ENCODE measurements at regions not wholly inside any gene's neighbourhood (a gene's known extent, or its start where the extent isn't known, plus 50 kb on each side); places are given as distances from the start of the nearest gene placed in this dataset.

DNA sequence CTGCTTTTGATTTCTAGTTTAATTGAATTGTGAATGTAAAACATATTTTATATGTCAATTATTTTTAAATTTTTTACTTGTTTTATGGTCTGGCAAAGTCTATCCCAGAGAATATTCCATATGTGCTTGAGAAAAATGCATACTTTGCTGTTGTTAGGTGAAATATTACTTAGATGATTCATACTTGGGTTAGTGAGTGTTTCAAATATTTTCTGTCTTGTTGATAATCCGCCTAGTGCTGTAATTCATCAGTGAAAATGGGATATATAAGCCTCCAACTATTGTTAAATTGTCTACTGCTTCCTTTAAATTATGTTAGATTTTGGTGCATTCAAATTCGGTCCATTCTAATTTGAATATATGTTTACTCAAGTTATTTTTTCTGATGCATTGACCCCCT, 395.5 kb downstream of the LRFN5 start (continued):
- TF ChIP-seq, protein P1, sequence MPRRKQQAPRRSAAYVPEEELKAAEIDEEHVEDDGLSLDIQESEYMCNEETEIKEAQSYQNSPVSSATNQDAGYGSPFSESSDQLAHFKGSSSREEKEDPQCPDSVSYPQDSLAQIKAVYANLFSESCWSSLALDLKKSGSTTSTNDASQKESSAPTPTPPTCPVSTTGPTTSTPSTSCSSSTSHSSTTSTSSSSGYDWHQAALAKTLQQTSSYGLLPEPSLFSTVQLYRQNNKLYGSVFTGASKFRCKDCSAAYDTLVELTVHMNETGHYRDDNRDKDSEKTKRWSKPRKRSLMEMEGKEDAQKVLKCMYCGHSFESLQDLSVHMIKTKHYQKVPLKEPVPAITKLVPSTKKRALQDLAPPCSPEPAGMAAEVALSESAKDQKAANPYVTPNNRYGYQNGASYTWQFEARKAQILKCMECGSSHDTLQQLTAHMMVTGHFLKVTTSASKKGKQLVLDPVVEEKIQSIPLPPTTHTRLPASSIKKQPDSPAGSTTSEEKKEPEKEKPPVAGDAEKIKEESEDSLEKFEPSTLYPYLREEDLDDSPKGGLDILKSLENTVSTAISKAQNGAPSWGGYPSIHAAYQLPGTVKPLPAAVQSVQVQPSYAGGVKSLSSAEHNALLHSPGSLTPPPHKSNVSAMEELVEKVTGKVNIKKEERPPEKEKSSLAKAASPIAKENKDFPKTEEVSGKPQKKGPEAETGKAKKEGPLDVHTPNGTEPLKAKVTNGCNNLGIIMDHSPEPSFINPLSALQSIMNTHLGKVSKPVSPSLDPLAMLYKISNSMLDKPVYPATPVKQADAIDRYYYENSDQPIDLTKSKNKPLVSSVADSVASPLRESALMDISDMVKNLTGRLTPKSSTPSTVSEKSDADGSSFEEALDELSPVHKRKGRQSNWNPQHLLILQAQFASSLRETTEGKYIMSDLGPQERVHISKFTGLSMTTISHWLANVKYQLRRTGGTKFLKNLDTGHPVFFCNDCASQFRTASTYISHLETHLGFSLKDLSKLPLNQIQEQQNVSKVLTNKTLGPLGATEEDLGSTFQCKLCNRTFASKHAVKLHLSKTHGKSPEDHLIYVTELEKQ (tag by site-specific recombination; IDR thresholded peaks at IDR 0.05; ENCODE audit: borderline replicate concordance), result no peak
- TF ChIP-seq ZNF426 (tag by site-specific recombination; IDR thresholded peaks at IDR 0.05) (no peak), ZNF777 (tag by site-specific recombination; IDR thresholded peaks at IDR 0.05; ENCODE audit: borderline replicate concordance) (no peak), ZEB2 (tag by site-specific recombination; IDR thresholded peaks at IDR 0.05) (no peak)
- TF ChIP-seq, protein P2, sequence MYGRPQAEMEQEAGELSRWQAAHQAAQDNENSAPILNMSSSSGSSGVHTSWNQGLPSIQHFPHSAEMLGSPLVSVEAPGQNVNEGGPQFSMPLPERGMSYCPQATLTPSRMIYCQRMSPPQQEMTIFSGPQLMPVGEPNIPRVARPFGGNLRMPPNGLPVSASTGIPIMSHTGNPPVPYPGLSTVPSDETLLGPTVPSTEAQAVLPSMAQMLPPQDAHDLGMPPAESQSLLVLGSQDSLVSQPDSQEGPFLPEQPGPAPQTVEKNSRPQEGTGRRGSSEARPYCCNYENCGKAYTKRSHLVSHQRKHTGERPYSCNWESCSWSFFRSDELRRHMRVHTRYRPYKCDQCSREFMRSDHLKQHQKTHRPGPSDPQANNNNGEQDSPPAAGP (tag by site-specific recombination; IDR thresholded peaks at IDR 0.05), result no peak
- TF ChIP-seq, protein P3, sequence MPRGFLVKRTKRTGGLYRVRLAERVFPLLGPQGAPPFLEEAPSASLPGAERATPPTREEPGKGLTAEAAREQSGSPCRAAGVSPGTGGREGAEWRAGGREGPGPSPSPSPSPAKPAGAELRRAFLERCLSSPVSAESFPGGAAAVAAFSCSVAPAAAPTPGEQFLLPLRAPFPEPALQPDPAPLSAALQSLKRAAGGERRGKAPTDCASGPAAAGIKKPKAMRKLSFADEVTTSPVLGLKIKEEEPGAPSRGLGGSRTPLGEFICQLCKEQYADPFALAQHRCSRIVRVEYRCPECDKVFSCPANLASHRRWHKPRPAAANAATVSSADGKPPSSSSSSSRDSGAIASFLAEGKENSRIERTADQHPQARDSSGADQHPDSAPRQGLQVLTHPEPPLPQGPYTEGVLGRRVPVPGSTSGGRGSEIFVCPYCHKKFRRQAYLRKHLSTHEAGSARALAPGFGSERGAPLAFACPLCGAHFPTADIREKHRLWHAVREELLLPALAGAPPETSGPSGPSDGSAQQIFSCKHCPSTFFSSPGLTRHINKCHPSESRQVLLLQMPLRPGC (tag by site-specific recombination; IDR thresholded peaks at IDR 0.05), result no peak

DNA sequence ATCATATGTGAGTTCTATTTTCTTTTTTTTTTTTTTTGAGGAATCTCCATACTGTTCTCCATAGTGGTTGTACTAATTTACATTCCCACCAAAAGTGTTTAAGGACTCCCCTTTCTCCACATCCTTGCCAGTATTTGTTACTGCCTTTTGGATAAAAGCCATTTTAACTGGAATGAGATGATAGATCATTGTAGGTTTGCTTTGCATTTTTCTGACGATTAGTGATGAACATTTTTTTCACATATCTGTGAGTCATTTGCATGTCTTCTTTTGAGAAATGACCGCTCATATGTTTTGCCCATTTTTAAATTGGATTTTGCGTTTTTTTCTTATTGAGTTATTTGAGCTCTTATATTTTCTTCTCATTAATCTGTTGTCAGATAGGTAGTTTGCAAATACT, 394.8 kb downstream of the LRFN5 start:
- Histone ChIP-seq H3K4me1 (ENCODE audit: control insufficient read depth, insufficient read depth, low read length) (no peaks in the 10 kb centered on the region), H3K9me3 (ENCODE audit: control insufficient read depth, insufficient read depth, low read depth, low read length) (no peaks in the 10 kb centered on the region), H3K27ac (ENCODE audit: extremely low read depth, low read depth, low read length) (no peak overlapping the region), H3K36me3 (ENCODE audit: control insufficient read depth in 2 of 2, insufficient read depth in 1 of 2, low read length in 2 of 2) (no peaks in the 10 kb centered on the region), H3K4me3 (ENCODE audit: low read depth, low read length) (no peak overlapping the region)
- CTCF ChIA-PET, result no interaction called here
- TF ChIP-seq ZNF776 (tag by site-specific recombination; IDR thresholded peaks at IDR 0.05; ENCODE audit: borderline replicate concordance), result no peak
- TF ChIP-seq ZNF24 (tag by site-specific recombination; IDR thresholded peaks at IDR 0.05), result no peak
- no peak for TF ChIP-seq ZNF48 (tag by site-specific recombination; IDR thresholded peaks at IDR 0.05)
- no peak for TF ChIP-seq ZNF560 (tag by site-specific recombination; IDR thresholded peaks at IDR 0.05; ENCODE audit: borderline replicate concordance)
- TF ChIP-seq, protein P2 (tag by site-specific recombination; IDR thresholded peaks at IDR 0.05), result no peak
- no peak for TF ChIP-seq ZBTB1 (tag by site-specific recombination; IDR thresholded peaks at IDR 0.05)
- TF ChIP-seq, protein P4, sequence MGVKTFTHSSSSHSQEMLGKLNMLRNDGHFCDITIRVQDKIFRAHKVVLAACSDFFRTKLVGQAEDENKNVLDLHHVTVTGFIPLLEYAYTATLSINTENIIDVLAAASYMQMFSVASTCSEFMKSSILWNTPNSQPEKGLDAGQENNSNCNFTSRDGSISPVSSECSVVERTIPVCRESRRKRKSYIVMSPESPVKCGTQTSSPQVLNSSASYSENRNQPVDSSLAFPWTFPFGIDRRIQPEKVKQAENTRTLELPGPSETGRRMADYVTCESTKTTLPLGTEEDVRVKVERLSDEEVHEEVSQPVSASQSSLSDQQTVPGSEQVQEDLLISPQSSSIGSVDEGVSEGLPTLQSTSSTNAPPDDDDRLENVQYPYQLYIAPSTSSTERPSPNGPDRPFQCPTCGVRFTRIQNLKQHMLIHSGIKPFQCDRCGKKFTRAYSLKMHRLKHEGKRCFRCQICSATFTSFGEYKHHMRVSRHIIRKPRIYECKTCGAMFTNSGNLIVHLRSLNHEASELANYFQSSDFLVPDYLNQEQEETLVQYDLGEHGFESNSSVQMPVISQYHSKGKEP (tag by site-specific recombination; IDR thresholded peaks at IDR 0.05), result no peak
- TF ChIP-seq MEIS1 (CRISPR knock-in tag; IDR thresholded peaks at IDR 0.05; ENCODE audit: borderline replicate concordance), result no peak
- POLR2A ChIA-PET, result no interaction called here

DNA sequence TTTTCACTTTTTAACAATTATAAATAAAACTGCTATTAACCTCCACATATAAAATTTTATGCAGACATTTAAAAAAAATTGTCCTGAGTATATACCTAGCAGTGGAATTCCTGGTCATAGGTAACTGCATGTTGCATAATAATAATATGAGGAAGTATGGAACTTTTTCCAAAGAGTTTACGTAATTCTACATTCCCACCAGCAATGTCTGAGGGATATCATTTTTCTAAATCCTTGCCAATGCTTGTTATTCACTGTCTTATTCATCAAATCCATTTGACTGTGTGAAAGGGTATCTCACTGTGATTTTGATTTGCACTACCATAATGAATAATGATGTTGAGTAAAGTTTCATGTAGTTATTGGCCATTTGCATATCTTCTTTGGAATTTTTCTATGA, 393.8 kb downstream of the LRFN5 start:
- no peaks in the 10 kb centered on the region for H3K4me1 ChIP-seq (ENCODE audit: control insufficient read depth, insufficient read depth, low read length)
- POLR2A ChIA-PET, result no interaction called here
- TF ChIP-seq SETDB1 (IDR thresholded peaks at IDR 0.05; ENCODE audit: insufficient read length, low read length) (no peak), GFI1B (tag by site-specific recombination; IDR thresholded peaks at IDR 0.05) (no peak), ZNF521 (tag by site-specific recombination; IDR thresholded peaks at IDR 0.05) (no peak), ZNF354C (tag by site-specific recombination; IDR thresholded peaks at IDR 0.05; ENCODE audit: borderline replicate concordance, low read depth) (no peak), ZBTB7A (tag by site-specific recombination; IDR thresholded peaks at IDR 0.05; ENCODE audit: low read depth) (no peak), TRIM28 (IDR thresholded peaks at IDR 0.05; ENCODE audit: borderline replicate concordance, low read length) (no peak)
- TF ChIP-seq, protein P4 (tag by site-specific recombination; IDR thresholded peaks at IDR 0.05), result no peak
- TF ChIP-seq, protein P5, sequence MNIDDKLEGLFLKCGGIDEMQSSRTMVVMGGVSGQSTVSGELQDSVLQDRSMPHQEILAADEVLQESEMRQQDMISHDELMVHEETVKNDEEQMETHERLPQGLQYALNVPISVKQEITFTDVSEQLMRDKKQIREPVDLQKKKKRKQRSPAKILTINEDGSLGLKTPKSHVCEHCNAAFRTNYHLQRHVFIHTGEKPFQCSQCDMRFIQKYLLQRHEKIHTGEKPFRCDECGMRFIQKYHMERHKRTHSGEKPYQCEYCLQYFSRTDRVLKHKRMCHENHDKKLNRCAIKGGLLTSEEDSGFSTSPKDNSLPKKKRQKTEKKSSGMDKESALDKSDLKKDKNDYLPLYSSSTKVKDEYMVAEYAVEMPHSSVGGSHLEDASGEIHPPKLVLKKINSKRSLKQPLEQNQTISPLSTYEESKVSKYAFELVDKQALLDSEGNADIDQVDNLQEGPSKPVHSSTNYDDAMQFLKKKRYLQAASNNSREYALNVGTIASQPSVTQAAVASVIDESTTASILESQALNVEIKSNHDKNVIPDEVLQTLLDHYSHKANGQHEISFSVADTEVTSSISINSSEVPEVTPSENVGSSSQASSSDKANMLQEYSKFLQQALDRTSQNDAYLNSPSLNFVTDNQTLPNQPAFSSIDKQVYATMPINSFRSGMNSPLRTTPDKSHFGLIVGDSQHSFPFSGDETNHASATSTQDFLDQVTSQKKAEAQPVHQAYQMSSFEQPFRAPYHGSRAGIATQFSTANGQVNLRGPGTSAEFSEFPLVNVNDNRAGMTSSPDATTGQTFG (tag by site-specific recombination; IDR thresholded peaks at IDR 0.05; ENCODE audit: borderline replicate concordance), result no peak

More for the DNA sequence above, 393.8 kb downstream of the LRFN5 start:
- H3K9me3 ChIP-seq (ENCODE audit: control insufficient read depth, insufficient read depth, low read depth, low read length), result no peaks in the 10 kb centered on the region
- H3K27ac ChIP-seq (ENCODE audit: extremely low read depth, low read depth, low read length), result no peak overlapping the region
- no peak overlapping the region for H3K4me3 ChIP-seq (ENCODE audit: low read depth, low read length)
- CTCF ChIA-PET, result no interaction called here
- H3K36me3 ChIP-seq (ENCODE audit: control insufficient read depth in 2 of 2, insufficient read depth in 1 of 2, low read length in 2 of 2), result no peaks in the 10 kb centered on the region

Data from HEK293 (cell line).